Activated T-cell treated with anti-CD3 and anti-CD28 coated beads, Interleukin-2, amount 50 U/mL, for 4 hours (primary cell): ENCODE measurements at regions not wholly inside any gene's neighbourhood (a gene's known extent, or its start where the extent isn't known, plus 50 kb on each side); places are given as distances from the start of the nearest gene placed in this dataset.
"Not testable (repeated sequence)": the region's sequence is repeated elsewhere in the genome, so short reads cannot be mapped to it uniquely, and the experiment has no call there.

ENCODE experiments used
- ATAC-seq, 2 donors: fragments of 200-7000 bp; cut with Tn5 transposase; one replicate each; pipeline ENCODE4 v1.10.0; 2021
- DNase-seq: peaks from one replicate; pipeline ENCODE4 v3.0.0-alpha.2; 2020
- H3K27me3 Mint-ChIP-seq: one replicate; pipeline ENCODE4 v1.8.0; 2021; ENCODE audit warnings: low read depth, mixed read lengths
- H3K36me3 Mint-ChIP-seq: one replicate; pipeline ENCODE4 v1.8.0; 2022; ENCODE audit warnings: mixed read lengths; ENCODE audit not compliant: insufficient read depth
- H3K4me1 Mint-ChIP-seq: one replicate; pipeline ENCODE4 v1.8.0; 2021; ENCODE audit warnings: low read depth, mixed read lengths
- H3K4me3 Mint-ChIP-seq: one replicate; pipeline ENCODE4 v1.8.0; 2021; ENCODE audit warnings: mild to moderate bottlenecking, moderate library complexity, mixed read lengths
- H3K9me3 Mint-ChIP-seq: one replicate; pipeline ENCODE4 v1.8.0; 2021; ENCODE audit warnings: mixed read lengths

DNA sequence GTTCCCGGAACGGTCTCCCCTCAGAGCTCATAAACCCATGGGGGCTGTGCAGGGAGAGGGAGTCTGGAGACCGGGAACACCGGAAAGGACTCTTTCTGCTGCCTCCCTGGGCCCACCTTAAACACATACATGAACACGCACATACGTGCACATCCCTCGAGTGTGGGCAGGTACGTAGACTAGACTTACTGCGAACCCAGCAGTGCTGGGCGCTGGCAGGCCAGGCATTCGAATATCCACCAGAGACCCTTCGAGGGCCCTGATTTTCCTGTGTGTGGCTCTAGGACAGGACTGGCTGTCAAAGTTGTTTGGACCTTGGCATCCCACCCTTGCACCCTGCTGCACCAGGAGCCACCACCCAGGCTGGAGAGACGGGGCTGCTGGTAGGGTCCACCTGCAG, 102.7 kb downstream of the PLXNA1 start:
- Mint-ChIP-seq H3K9me3 (no peaks in the 10 kb centered on the region), H3K36me3 (no peaks in the 10 kb centered on the region), H3K4me3 (no peak overlapping the region), H3K4me1 (no peaks in the 10 kb centered on the region), H3K27me3 (peaks cover 6% of the 10 kb centered on the region)
- ATAC-seq (no peak), DNase-seq (no peak)

DNA sequence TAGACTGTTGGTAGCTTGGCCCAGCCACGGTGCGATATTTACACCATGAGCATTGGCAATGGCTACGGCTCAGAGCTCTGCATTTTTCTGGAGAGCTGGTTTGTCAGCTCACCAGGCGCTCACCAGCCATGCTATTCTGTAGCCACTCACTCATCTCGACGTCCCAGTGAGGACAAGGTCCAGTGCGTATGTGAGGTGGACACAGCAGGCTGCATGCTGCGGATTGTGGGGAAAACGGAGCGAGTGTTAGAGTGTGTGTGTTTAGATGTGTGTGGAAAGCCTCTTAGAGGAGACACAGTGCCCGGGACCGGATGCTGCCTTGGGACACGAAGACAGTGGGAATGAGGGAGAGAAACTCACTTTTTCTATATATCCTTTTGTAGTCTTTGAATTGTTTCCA, 103.7 kb downstream of the PLXNA1 start:
- H3K4me1 Mint-ChIP-seq, H3K9me3 Mint-ChIP-seq, DNase-seq, H3K36me3 Mint-ChIP-seq, H3K27me3 Mint-ChIP-seq, H3K4me3 Mint-ChIP-seq, ATAC-seq: not testable (repeated sequence)

DNA sequence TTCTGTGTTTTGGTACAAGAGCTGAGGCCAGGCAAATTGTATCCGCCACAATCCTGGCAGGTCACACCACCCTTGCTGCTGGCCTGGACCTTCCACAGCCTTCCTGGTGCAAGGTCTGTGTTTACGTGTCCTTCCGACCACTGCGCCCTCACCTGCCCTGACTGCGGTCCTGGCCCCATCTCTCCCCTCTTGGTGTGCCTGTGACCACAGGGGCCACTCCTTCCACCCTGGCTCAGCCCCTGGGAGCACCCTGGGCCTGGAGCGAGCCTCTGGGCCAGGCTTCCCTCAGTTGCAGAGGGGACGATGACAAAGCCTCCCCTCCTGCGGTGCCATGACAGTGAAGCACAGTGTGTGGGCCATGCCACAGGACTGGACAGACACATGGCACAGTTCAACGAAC, 104.5 kb downstream of the PLXNA1 start:
- Mint-ChIP-seq H3K4me3 (no peak overlapping the region), H3K4me1 (no peaks in the 10 kb centered on the region), H3K9me3 (no peaks in the 10 kb centered on the region), H3K27me3 (peaks cover 6% of the 10 kb centered on the region), H3K36me3 (no peaks in the 10 kb centered on the region)
- ATAC-seq (no peak), DNase-seq (no peak)

DNA sequence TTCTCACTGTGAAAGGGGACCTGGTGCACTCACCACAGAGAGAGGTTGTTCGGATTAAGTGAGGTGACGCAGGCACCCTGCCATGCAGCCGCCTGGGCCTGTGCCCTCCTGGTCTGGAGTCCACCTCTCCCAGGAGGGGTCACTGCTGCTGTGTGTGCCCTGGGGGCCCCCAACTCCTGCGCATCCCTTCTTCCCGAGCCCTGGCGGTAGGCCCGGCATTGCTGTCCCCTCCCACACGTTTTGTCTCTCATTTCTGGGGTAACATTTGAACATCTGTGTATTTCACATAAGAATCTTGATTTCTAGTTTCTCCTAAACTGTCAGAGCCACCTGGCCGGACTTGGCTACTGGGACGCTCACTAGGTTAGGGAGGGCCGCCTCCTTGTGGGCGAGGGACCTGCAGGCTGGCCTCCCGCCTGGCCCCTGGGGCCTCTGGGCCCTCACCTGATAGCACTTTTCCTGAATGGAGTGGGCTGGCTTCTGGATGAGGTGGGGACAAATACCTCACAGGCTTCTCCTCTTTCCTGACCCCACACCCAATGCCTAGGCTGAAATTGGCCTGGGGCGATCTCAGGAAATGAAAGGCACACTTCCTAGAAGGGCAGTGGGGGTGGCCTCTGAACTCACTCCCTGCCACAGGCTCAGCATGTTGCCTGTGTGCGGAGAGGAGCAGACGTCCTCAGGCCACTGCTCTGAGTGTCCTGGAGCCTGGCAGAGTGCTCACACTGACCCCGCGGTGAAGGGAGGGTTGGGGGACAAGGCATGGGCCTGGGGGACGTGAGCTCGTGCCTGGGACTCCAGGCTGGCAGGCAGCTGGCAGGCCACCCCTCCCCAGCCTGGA, 104.2 kb upstream of the PRR23E start:
- peaks cover 6% of the 10 kb centered on the region for H3K27me3 Mint-ChIP-seq
- no peaks in the 10 kb centered on the region for H3K9me3 Mint-ChIP-seq
- H3K4me1 Mint-ChIP-seq: no peaks in the 10 kb centered on the region
- no peak for DNase-seq
- H3K4me3 Mint-ChIP-seq: no peak overlapping the region
- H3K36me3 Mint-ChIP-seq: no peaks in the 10 kb centered on the region
- ATAC-seq: no peak

DNA sequence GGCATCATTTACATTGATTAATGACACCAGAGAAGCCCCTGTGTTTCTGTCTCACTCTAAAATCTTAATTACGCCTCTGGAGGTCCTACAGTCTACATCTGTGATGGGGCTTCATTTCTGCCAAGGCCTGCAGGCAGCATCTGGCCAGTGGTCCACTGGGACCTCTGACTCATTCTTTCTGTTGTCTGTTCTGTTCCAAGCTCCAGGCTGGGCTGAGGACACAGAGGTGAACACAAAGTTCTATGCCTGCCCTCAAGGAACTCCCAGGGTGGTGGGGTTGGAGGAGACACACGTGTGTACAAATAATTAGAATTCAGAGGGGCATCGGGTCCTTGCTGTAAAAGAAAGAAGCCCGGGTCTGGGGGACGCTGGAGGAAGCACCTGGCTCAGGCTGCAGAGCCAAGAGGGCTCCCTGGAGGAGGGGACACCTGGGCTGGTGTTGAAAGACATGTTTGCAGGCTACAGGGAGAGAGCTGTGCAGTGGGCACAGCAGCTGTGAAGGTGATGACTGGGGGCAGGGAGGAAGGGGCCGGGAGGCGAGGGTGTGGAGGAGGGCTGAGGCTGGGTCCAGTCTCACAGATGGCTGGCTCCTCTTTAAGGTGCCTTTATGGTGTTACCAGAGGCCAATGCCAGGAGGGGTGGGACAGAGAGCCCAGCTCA, 103.3 kb upstream of the PRR23E start:
- DNase-seq (no peak), ATAC-seq (no peak)
- no peaks in the 10 kb centered on the region for H3K4me1 Mint-ChIP-seq
- peaks cover 6% of the 10 kb centered on the region for H3K27me3 Mint-ChIP-seq
- no peaks in the 10 kb centered on the region for H3K36me3 Mint-ChIP-seq
- H3K4me3 Mint-ChIP-seq: no peak overlapping the region
- no peaks in the 10 kb centered on the region for H3K9me3 Mint-ChIP-seq

DNA sequence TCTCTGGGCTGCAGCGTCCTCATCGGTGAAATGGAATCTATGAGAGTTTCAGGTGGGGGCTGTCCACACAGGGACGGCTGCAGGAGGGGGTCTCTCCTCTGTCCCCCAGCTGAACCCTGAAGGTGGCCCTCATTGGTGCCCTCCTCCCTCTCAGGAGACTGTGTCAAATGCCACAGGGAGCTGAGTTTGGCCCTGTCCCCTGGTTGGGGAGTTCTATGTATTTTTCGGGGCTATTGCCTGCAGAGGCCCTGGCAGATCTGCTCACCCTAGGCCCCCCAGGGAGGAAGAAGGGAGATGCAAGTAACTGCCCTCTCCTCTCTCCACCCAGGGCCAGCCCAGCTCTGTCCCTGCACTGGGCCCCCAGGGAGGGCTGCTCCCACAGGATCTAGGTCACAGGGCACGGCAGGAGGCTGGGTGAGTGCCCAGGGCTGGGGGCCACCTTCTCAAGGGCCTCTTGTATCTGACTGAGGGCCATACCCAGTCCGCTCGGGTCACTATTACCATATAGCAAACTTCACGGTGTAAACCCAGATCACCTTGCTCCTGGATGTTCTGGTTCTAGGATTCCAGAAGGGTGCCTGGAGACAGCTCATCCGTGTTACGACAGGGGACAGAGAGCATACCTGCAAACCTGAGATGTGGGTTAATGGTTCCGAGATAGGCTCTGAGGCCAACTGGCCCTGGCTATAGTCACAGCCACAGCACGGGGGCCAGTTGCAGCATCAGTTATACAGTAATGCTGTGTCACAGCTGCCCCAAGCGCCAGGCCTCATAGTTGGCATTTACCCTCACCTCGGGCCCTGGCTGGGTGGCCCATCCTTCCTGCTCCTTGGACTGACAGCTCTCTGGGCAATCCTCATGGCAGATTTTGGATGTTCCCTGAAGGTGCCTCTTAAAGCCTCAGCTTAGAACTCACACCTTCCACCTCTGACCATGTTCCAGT, 102.4 kb upstream of the PRR23E start:
- ATAC-seq (no peak), DNase-seq (no peak)
- H3K4me1 Mint-ChIP-seq: no peaks in the 10 kb centered on the region
- no peaks in the 10 kb centered on the region for H3K9me3 Mint-ChIP-seq
- no peaks in the 10 kb centered on the region for H3K36me3 Mint-ChIP-seq
- no peak overlapping the region for H3K4me3 Mint-ChIP-seq
- peaks cover 6% of the 10 kb centered on the region for H3K27me3 Mint-ChIP-seq

DNA sequence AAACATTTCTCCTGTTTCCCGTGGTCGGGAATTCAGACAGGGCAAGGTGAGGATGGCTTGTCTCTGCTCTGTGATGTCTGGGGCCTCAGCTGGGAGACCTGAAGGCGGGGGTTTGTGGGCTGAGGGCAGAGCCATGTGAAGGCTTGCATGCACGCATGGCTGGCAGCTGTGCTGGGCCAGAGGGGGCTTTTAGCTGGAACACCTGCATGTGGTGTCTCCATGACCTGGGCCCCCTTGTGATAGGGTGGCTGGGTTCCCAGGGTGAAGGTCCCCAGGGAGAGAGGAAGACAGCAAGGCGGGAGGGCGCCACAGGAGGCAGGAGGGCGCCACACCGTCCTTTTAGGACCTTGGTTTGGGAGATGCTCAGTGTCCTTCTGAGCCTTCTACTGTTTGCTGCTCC, 101.6 kb upstream of the PRR23E start:
- Mint-ChIP-seq H3K4me1 (no peaks in the 10 kb centered on the region), H3K27me3 (peaks cover 6% of the 10 kb centered on the region), H3K4me3 (no peak overlapping the region), H3K9me3 (no peaks in the 10 kb centered on the region), H3K36me3 (no peaks in the 10 kb centered on the region)
- DNase-seq: no peak
- no peak for ATAC-seq

DNA sequence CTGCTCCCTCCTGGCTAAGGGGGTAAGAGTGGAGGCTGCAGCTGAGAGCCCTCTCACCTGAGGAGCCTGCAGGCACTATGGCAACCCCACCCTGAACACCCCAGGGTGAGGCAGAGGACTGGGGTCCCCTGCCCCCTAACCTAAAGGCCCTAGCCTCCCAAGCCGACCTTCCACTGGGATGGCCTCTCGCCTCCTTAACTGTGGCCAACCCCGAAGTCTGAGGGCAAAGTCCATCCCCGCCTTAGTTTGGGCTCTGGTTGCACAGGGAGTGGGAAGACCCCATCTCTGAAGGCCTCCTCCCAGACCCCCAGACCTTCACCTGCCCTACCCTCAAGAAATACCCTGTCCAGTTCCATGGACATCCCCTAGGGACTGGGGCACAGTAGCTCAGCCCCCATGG, 100.6 kb upstream of the PRR23E start:
- no peak overlapping the region for H3K4me3 Mint-ChIP-seq
- H3K9me3 Mint-ChIP-seq: no peaks in the 10 kb centered on the region
- no peak for DNase-seq
- ATAC-seq: no peak
- peaks cover 6% of the 10 kb centered on the region for H3K27me3 Mint-ChIP-seq
- H3K4me1 Mint-ChIP-seq: no peaks in the 10 kb centered on the region
- H3K36me3 Mint-ChIP-seq: no peaks in the 10 kb centered on the region

DNA sequence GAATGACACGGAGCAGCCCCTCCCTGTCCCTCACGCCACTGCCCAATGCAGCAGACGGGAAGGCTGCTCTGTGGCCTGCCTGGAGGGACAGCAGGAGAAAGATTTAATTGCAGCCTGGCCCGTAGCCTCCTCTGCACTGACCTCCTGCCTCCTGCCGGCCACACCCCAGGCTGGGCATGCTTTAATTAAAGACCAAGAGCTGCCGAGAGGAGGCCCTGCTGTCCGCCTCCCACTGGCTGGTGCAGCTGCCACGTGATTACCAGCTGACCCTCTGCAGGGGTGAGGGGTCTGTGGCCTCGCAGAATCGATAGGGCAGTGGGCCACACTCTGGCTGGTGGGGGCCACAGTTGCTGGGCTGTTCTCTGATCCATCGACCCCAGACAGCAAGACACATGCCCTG, 100.2 kb upstream of the PRR23E start:
- no peaks in the 10 kb centered on the region for H3K9me3 Mint-ChIP-seq

DNA sequence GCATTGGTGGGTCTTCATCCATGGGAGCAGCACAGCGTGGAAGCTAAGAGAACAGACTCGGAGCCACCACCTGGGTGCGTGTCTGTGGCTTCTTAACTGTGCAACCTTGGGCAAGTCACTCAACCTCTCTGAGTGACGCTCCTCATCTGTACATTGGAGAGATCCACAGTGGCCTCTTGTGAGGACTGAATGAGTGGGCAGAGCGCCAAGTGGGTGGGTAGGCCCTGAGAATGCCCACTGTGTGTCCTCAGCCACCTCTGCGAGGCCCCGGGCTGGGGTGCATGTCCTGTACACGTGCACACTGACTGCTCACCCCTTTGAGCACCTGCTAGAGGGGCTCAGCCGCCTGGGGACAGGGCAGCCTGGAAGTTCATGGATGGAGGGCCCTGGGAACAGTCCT, 99.6 kb upstream of the PRR23E start:
- H3K4me1 Mint-ChIP-seq: no peaks in the 10 kb centered on the region
- H3K36me3 Mint-ChIP-seq: no peaks in the 10 kb centered on the region
- no peak for ATAC-seq

More for the DNA sequence above, 100.2 kb upstream of the PRR23E start:
- ATAC-seq: no peak
- no peak for DNase-seq
- Mint-ChIP-seq H3K27me3 (peaks cover 6% of the 10 kb centered on the region), H3K36me3 (no peaks in the 10 kb centered on the region), H3K4me1 (no peaks in the 10 kb centered on the region), H3K4me3 (no peak overlapping the region)

DNA sequence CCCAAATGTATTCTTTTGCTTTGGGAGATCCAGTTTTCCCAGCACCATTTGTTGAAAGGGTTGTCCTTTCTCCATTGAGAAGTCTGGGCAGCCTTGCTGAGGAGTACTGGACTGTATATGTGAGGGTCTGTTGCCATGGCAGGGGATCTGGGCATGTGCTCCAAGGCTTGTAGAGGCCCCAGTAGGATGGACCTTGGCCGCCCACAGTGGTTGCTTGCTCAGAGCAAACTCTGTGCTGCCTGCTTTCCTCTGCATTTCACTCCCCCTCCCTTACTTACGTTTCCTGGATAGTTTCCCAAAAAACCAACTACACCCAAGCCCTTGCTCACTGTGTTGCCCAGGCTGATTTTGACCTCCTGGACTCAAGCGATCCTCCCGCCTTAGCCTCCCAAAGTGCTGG, 97.2 kb upstream of the PRR23E start:
- Mint-ChIP-seq H3K36me3 (no peaks in the 10 kb centered on the region), H3K27me3 (no peaks in the 10 kb centered on the region), H3K4me1 (no peaks in the 10 kb centered on the region), H3K9me3 (no peaks in the 10 kb centered on the region), H3K4me3 (no peak overlapping the region)
- ATAC-seq (no peak), DNase-seq (no peak)

More for the DNA sequence above, 99.6 kb upstream of the PRR23E start:
- Mint-ChIP-seq H3K9me3 (no peaks in the 10 kb centered on the region), H3K4me3 (no peak overlapping the region), H3K27me3 (peaks cover 6% of the 10 kb centered on the region)
- no peak for DNase-seq

DNA sequence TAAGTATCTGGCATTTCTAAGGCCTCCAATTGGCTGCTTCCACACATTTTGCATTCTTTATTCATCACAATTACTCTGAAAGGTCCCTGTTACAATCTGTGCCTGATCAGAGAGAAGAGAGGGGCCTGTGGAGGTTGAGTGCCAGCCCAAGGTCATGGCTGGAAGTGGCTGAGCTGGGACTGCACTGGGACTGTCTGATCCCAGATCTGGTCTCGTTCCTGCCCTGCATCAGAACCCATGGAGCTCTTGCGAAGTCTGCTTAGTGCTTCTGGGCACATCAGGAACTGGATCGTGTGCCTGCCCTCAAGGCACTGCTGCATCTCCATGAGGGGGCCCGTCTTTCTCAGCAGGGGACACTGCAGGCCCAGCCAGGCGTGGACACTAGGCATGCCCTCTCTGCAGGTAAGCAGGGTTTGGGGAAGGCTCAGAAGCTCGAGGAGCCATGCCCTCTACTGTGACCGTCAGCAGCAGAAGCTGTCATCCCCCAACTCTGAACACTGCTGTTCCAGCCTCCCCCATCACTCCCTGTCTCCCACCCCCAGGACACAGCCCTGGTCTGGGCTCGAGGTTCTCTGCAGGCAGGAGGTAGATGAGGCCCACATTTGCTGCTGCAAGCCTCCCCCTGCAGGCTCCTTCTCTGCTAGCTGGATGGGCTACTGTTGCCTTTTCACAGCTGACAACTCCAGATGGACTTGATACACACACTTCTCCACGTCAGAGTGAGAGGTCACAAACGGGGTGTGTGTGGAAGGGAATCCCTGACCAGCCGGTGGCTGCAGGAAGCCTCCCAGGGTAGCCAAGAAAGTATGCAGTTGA, 96.5 kb upstream of the PRR23E start:
- DNase-seq (no peak), ATAC-seq (no peak)
- Mint-ChIP-seq H3K36me3 (no peaks in the 10 kb centered on the region), H3K27me3 (no peaks in the 10 kb centered on the region), H3K4me3 (no peak overlapping the region), H3K4me1 (no peaks in the 10 kb centered on the region), H3K9me3 (no peaks in the 10 kb centered on the region)

DNA sequence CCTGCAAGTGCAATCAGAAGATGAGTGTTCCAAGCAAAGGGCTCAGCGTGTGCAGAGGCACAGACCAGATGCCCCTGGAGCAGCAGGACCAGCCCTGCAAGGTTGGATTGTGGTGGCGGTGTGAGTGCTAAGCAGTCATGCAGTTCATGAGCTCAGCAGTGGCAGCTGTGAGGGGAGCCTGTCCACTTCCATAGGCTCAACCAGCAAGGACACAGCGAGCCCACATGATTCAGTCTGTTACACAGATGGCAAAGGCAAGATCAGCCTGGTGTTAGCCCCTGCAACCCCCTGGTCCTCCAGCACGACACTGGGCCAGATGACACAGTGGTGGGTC, 95.9 kb upstream of the PRR23E start:
- no peaks in the 10 kb centered on the region for H3K27me3 Mint-ChIP-seq
- H3K4me3 Mint-ChIP-seq: no peak overlapping the region
- no peak for ATAC-seq
- H3K4me1 Mint-ChIP-seq: no peaks in the 10 kb centered on the region
- DNase-seq: no peak
- H3K9me3 Mint-ChIP-seq: no peaks in the 10 kb centered on the region
- no peaks in the 10 kb centered on the region for H3K36me3 Mint-ChIP-seq

DNA sequence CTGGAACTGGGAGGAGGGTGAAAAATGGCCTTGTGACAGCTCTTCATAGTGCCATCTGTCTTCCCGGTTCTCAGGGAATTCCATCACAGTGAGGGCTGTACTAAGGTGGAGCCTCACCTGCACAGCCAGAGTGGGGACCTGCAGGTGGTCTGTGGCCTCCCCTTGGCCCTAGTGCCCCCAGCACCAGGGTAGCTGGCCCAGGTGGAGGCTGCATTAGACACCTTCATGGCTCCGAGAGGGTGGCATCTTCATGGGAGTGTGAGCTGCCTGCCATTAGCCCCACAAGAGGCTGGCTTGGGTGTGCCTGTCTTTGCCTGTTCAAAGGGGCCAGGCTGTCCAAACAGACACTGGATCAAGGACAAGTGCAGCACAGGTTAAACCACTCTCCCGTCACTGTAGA, 95.5 kb upstream of the PRR23E start:
- H3K4me3 Mint-ChIP-seq: no peak overlapping the region

More for the DNA sequence above, 95.5 kb upstream of the PRR23E start:
- no peaks in the 10 kb centered on the region for H3K27me3 Mint-ChIP-seq
- no peaks in the 10 kb centered on the region for H3K9me3 Mint-ChIP-seq
- ATAC-seq (no peak), DNase-seq (no peak)
- H3K36me3 Mint-ChIP-seq: no peaks in the 10 kb centered on the region
- no peaks in the 10 kb centered on the region for H3K4me1 Mint-ChIP-seq
